GM12865 (cell line): ENCODE measurements at regions not wholly inside any gene's neighbourhood (a gene's known extent, or its start where the extent isn't known, plus 50 kb on each side); places are given as distances from the start of the nearest gene placed in this dataset.
A peak's percentile ranks its signal among the peaks of the same experiment; 100 is the strongest.

Experiments
- DNase-seq: peaks from one replicate; pipeline ENCODE4 v3.0.0; 2010; ENCODE audit warnings: low read depth
- H3K4me3 ChIP-seq: 2 replicates; pipeline ENCODE4 v1.5.1; 2011; ENCODE audit warnings: mild to moderate bottlenecking, low read depth, low read length, control low read depth
- TF ChIP-seq, protein P1 (sequence below): IDR thresholded peaks from 2 replicates; pipeline ENCODE4 v1.5.1; 2011; ENCODE audit warnings: low read length, control low read depth, low read depth, inconsistent platforms; ENCODE audit not compliant: insufficient read depth; ENCODE audit errors: missing control alignments

DNA sequence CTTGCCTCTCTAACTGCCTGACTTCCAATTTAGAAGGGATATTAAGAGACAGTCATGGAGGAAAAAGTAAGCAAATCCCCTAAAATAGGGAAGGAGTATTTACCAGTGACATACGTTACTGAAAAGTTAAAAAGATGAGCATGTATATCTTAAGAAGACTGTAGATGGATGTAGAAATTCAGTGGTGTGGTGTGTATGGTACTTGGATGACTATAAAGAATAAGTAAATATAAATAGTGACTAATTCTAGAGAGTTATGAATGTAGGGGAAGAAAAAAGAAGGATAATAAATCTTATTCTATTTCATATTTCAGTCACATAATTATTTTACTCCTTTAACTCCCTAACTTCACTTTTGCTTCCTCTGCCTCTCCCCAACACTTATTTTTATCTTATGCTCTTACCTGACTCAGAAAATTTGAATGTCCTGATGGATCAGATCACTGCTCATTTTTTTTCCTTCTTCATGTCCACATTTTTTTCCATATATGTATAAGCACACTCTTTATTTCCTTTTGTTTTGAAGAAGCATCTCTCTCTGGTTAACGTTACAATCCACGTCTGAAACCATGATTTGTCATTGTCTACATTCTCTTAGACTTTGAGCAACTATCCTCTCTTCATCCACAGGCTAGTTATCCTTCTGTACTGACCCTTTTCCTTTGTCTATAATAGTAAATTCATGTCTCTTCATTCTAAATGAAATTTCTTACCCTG is 422.7 kb upstream of the SYT1 start:
- DNase-seq: no peak
- no peak overlapping the region for H3K4me3 ChIP-seq
- TF ChIP-seq, protein P1, sequence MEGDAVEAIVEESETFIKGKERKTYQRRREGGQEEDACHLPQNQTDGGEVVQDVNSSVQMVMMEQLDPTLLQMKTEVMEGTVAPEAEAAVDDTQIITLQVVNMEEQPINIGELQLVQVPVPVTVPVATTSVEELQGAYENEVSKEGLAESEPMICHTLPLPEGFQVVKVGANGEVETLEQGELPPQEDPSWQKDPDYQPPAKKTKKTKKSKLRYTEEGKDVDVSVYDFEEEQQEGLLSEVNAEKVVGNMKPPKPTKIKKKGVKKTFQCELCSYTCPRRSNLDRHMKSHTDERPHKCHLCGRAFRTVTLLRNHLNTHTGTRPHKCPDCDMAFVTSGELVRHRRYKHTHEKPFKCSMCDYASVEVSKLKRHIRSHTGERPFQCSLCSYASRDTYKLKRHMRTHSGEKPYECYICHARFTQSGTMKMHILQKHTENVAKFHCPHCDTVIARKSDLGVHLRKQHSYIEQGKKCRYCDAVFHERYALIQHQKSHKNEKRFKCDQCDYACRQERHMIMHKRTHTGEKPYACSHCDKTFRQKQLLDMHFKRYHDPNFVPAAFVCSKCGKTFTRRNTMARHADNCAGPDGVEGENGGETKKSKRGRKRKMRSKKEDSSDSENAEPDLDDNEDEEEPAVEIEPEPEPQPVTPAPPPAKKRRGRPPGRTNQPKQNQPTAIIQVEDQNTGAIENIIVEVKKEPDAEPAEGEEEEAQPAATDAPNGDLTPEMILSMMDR: no peak

DNA sequence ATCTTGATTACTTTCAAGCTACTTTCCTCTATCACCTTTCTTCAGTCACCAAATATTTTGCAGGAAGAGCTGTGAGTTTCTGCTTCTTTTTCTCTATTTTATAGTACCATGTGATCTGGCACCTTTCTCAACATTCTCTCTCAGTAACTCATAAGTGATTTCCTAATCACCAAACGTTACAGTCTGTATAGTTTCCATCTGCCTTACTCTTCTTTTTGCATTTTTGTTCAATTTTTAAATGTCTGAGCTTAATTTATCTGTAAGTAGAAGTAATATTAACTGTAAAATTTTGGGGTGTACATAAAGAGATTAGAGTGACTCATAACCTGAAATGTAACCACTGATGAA is 422.1 kb upstream of the SYT1 start:
- H3K4me3 ChIP-seq: no peak overlapping the region
- no peak for DNase-seq
- TF ChIP-seq, protein P1: no peak

- H3K4me3 ChIP-seq: no peak overlapping the region
- no peak for DNase-seq
- TF ChIP-seq, protein P1: no peak
Measured at GRCh38 chr12:78446555-78446954, 418.0 kb upstream of the SYT1 start.

DNA sequence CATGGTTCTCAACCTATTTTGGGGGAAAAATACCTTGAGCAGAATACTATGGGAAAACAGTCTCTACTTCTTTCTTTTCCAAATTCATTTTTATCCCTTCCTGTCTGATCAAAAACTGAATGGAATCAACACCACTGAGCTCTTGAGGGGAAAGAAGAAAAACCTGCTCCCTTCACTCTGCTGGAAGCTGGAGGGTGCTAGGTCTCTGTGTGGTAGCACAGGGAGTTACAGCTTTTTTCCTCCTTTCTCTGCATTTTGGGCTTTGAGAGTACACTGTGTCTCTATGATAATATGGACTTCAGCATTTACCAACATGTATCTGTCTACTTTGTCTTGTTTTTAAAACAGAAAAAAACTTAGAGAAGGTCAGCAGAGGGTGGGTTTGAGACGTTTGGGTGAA is 417.2 kb upstream of the SYT1 start:
- DNase-seq: no peak
- TF ChIP-seq, protein P1: no peak

GRCh38 chr12:78448692-78449091 is 415.9 kb upstream of the SYT1 start:
- H3K4me3 ChIP-seq: no peak overlapping the region
- no peak for DNase-seq
- TF ChIP-seq, protein P1: no peak

More for the DNA sequence above, 417.2 kb upstream of the SYT1 start:
- H3K4me3 ChIP-seq: no peak overlapping the region

DNA sequence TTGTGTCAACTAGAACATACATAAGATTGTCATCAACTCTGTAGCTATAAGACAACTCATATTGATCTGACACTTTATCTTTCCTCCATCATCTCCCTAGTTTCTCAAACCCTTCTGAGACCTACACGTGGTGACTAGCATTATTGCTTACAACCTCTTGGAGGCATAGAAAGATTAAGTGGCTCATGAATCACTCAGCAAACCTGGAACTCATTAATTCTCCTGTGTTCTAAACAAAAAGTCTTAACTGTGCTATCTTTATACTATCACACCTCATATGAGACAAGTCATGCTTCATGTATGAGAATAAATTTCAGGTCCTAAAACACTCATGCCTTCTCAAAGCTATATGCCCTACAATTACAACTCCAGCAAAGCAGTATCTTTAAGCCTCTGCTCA is 408.6 kb upstream of the SYT1 start:
- TF ChIP-seq, protein P1: no peak
- H3K4me3 ChIP-seq: no peak overlapping the region
- DNase-seq: no peak

GRCh38 chr12:78457938-78458337 is 406.6 kb upstream of the SYT1 start:
- TF ChIP-seq, protein P1: no peak
- DNase-seq: peak; percentile 75
- no peak overlapping the region for H3K4me3 ChIP-seq
